Peyer's patch (tissue), 4 donors: ENCODE measurements at regions not wholly inside any gene's neighbourhood (a gene's known extent, or its start where the extent isn't known, plus 50 kb on each side); places are given as distances from the start of the nearest gene placed in this dataset.

Experiments used
- POLR2A ChIP-seq, 2 donors: fragments of 450-650 bp; IDR thresholded peaks; one replicate each; pipeline ENCODE4 v1.5.1; 2017; ENCODE audit warnings: antibody characterized with exemption in 2 of 2, mild to moderate bottlenecking in 2 of 2, moderate library complexity in 2 of 2
- TF ChIP-seq, protein P1 (sequence below), 6 experiments: fragments of 450-650 bp in 4 of 6; fragments of 200-600 bp in 2 of 6; sonication (generic) in 1 of 6; IDR thresholded peaks; one replicate each; pipeline ENCODE4 v1.5.1; 2017 to 2019; ENCODE audit warnings: antibody characterized with exemption in 6 of 6, mild to moderate bottlenecking in 3 of 6, moderate library complexity in 1 of 6

DNA sequence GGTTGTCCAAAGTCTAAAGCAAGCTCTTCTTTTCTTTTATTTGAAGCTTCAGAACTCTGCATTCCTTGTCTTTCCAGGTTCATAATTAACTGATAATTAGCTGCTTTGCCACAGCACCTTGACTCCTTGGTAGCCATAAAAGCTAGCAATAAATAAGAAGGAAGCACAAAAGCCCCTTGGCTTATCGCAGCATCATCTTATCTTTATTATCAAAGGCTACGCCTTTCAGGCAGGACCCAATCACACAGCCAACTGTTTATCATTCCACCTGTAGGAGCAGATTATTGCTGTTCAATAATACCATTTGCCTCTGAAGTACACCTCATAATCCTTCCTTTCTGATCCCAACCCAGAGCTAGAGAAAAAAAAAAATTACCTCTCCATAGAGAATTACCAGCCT, 489.2 kb downstream of the SATB2 start:
- TF ChIP-seq, protein P1, sequence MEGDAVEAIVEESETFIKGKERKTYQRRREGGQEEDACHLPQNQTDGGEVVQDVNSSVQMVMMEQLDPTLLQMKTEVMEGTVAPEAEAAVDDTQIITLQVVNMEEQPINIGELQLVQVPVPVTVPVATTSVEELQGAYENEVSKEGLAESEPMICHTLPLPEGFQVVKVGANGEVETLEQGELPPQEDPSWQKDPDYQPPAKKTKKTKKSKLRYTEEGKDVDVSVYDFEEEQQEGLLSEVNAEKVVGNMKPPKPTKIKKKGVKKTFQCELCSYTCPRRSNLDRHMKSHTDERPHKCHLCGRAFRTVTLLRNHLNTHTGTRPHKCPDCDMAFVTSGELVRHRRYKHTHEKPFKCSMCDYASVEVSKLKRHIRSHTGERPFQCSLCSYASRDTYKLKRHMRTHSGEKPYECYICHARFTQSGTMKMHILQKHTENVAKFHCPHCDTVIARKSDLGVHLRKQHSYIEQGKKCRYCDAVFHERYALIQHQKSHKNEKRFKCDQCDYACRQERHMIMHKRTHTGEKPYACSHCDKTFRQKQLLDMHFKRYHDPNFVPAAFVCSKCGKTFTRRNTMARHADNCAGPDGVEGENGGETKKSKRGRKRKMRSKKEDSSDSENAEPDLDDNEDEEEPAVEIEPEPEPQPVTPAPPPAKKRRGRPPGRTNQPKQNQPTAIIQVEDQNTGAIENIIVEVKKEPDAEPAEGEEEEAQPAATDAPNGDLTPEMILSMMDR (IDR thresholded peaks at IDR 0.05) = peak in 3 of 6 experiments; percentile 51 to 55 (median 55)
- TF ChIP-seq POLR2A (IDR thresholded peaks at IDR 0.05) = no peak
